GM21381 (cell line): ENCODE measurements at regions not wholly inside any gene's neighbourhood (a gene's known extent, or its start where the extent isn't known, plus 50 kb on each side); places are given as distances from the start of the nearest gene placed in this dataset.
"Not testable (repeated sequence)": the region's sequence is repeated elsewhere in the genome, so short reads cannot be mapped to it uniquely, and the experiment has no call there.

ENCODE experiments used
- ATAC-seq: cut with Tn5 transposase; IDR thresholded peaks from one replicate; pipeline ENCODE4 v1.9.1; 2021; ENCODE audit warnings: mild to moderate bottlenecking, moderate library complexity; ENCODE audit not compliant: unreplicated experiment

GRCh38 chr10:121131014-121131413 lies 279.9 kb downstream of the WDR11 start:
- ATAC-seq, result no peak

DNA sequence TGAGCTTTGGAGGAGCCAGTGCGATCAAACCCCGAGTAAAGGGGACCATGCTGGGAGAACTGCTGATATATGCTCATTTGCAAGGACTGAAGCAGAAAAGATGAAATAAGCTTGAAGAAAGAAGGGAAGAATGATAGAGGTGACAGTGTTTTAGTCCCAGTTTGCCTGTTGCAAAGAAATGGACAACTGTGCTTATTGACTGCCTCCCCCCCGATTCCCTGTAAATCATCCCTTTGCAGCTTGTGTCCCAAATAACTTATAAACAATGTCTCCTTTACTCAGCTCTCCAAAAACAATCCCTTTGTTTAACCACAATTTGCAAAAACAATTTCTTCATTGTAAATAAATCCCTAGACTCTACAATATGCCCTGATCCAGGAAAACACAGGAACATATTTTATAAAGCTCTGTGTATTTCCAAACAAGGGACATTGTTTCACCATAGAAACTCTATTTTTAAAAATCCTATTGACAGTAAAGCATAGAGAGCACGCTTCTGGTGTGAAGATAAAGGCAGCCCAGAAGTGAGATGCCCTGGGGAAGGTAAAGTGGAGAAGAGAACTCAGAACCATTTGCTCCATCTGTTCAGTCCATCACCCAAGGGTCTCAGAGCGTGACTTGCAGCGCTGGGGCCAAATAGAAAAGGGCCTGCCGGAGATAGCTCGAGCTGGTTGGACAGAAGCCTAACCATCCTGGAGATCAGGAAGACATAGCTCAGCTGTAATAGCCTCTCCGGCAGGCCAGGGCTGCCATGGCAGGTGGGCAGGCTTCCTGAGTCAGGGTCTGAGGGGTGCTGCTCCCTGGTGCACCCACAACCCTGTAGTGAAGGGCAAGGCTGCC lies 280.5 kb downstream of the WDR11 start:
- ATAC-seq, result no peak

DNA sequence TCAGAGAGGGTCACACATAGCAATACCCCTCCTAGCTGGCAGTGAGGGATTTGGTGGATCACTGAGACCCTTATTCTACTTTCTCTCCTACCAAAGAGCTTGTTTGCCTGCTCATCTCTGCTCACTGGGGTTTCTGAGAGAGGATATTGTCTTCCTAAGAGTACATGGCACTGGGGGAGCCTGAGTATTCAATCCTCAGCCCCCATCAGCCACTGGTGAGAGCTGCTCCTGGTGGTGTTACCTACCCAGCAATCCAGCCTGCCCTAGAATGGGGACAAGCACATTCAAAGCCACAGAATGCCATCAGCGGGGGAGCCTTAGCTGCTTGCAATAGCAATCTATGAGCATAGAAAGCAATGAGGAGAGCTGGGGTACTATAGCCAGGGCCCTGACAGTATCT lies 281.1 kb downstream of the WDR11 start:
- ATAC-seq, result no peak

GRCh38 chr10:121133901-121134300 lies 282.7 kb downstream of the WDR11 start:
- no peak for ATAC-seq

DNA sequence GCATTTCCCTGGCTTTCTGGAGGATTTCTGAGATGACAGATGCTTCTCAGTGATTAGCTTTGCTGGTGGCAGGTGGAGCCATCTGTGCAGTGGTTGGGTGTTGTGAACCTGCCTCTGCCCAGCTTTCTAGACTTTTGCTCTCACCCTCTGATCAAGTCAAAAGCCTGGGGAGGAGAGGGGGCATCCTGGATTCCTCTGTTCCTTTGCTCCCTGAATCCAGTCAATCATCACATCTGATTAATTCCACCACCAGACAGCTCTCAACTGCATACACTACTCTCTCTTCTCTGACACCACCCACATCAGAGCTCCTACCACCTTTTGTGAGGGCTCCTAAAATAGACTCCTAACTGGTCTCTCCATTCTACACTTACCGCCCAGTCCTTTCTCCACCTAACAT lies 283.5 kb downstream of the WDR11 start:
- no peak for ATAC-seq

DNA sequence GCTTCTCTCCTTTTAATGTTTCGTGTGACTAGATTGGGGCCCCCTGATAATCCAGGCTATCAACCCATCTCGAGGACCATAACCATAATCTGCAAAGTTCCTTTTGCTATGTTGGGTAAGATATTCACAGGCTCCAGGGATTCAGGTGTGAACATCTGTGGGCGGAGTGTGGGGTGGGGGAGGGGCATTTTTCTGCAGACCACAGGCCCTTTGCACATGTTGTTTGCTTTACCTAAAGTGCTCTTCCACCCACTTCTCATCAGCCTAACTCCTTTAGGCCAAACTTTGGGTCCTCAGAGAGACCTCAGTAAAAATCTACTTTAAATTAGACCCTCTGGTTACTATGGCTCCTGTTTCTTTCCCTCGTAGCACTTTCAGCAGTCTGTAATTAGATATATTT lies 284.4 kb downstream of the WDR11 start:
- no peak for ATAC-seq

DNA sequence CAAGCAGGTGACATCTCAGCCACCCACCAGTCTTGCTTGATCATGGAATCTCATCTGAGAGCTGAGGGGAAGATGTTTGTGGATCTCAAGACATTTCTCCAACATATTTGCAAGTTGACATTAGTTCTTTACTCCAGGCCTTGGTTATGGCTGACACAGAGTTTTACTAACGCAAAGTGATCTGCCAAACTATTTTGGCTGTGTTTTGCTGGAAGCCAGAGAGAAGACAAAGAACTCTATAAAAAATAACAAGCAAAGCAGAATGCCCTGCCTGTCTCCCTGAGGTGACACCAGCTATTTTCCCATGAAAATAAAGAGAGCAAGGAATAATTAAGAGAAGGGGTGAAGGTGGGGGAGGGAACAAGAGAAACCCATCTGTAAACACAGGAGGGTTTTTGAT lies 286.4 kb downstream of the WDR11 start:
- no peak for ATAC-seq

DNA sequence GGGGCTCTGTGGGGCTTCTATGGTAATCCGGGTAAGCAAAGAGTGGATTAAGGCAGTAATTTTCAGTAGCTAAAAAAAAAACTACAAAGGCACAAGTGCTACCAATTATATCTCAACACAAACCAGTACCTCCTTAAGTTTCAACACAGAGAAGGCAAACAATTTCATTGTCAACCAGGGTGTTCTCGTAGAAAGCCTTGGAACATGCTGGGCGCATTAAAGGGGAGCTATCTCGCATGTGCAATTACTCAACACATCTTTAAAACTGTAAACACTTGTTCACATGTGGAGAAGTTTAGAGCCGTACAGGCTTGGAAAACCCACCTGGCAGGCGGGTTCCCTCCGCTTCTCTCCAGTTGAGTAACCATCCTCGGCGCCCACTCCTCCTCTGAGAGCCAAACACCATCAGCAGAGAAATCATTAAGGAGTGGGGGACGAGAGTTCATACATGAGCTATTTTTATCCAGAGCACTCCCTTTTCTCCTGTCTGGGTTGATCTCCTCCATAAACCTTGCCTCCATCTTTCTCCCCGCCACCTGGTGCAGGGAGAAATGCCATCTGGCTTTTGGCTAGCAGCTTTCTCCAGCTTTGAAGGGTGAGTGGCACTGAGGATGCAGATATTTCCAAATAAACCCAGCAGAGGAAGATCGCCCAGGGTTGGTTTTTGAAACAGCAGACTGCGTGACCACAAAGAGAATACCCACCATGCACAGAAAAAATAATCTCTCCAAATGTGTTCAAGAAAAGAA lies 287.1 kb downstream of the WDR11 start:
- ATAC-seq, result no peak

DNA sequence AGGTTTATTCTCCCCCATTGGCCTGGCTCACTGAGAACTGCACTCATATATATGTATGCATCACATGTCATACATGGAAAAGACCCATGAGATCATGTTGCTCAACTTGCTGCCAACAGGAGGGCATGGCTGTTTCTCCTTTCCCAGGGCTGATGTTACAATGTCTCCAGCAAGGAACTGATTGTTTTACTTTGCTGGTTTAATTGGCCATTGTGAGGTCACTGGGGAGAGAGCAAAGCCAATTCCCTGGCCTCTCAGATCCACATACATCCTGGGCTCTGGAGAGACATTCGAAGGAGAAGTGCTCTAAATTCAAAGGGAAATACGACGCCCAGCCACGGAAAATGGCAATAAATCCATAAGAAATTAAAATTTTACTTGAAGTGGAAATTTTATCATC lies 287.8 kb downstream of the WDR11 start:
- no peak for ATAC-seq

DNA sequence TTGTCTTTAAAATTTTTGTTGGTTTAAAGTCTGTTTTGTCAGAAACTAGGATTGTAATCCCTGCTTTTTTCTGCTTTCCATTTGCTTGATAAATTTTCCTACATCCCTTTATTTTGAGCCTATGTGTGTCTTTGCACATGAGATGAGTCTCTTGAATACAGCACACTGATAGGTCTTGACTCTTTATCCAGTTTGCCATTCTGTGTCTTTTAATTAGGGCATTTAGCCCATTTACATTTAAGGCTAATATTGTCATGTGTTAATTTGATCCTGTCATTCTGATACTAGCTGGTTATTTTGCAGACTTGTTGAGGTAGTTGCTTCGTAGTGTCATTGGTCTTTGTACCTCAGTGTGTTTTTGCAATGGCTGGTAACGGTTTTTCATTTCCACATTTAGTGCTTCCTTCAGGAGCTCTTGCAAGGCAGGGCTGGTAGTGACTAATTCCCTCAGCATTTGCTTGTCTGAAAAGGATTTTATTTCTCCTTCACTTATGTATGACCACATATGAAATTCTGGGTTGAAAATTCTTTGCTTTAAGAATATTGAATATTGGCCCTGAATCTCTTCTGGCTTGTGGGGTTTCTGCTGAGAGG lies 294.7 kb downstream of the WDR11 start:
- not testable (repeated sequence) for ATAC-seq

GRCh38 chr10:121148921-121149320 lies 297.8 kb downstream of the WDR11 start:
- ATAC-seq, result no peak

- no peak for ATAC-seq
Measured at GRCh38 chr10:121152033-121152432, 300.9 kb downstream of the WDR11 start.

- ATAC-seq, result no peak
Measured at GRCh38 chr10:121152935-121153334, 301.8 kb downstream of the WDR11 start.

DNA sequence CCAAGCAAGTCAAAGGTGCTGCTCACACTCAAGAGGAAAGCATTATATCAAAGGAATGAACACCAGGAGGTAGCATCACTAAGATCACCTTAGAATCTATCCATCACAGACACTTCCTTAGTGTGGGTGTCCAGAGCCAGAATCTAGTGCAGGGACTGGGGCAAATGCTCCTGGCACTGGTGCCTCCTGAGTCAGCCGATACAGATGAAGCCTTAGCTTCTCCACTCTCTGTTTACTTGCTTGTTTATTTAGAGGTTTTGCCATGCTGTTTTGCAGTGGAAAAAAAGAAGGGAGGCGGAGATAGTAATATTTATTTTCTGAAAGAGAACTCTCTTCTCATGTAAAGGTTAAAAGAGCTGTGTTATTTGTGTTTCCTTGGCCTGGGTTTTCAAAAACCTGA lies 303.1 kb downstream of the WDR11 start:
- ATAC-seq, result no peak

GRCh38 chr10:121154846-121155245 lies 303.7 kb downstream of the WDR11 start:
- ATAC-seq, result no peak

GRCh38 chr10:121155742-121156474 lies 304.7 kb downstream of the WDR11 start:
- no peak for ATAC-seq

- ATAC-seq, result no peak
Measured at GRCh38 chr10:121157998-121158397, 306.8 kb downstream of the WDR11 start.

DNA sequence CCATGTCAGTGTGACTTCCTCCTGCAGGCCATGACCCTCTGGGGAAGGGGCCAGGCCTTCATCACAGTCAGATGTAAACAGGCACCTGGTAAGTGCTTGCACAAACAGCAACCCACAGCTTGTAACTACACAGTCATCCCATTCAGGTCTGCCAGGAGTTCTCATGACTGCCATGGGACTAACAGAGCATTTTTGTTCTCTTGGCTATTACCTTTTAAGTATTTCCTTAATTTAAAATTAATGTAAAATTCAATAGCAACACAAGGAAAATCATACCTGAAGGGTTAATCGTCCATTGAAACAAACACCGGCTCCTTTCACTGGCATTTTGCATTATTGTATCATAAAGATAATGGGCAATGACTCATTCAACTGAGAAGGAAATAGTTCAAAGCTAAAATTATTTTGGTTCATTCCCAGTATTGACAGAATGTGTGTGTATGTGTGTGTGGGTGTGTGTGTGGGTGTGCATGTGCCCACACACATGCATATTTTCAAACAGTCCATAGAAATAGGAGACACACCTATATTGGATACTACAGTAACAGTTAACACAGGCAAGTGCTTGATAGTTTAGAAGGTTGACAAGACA lies 307.9 kb downstream of the WDR11 start:
- no peak for ATAC-seq

GRCh38 chr10:121159670-121160069 lies 308.5 kb downstream of the WDR11 start:
- no peak for ATAC-seq

GRCh38 chr10:121165276-121165675 lies 314.1 kb downstream of the WDR11 start:
- ATAC-seq, result no peak
